Lower leg skin (tissue), 3 donors: ENCODE measurements at regions not wholly inside any gene's neighbourhood (a gene's known extent, or its start where the extent isn't known, plus 50 kb on each side); places are given as distances from the start of the nearest gene placed in this dataset.
"Not testable (repeated sequence)": the region's sequence is repeated elsewhere in the genome, so short reads cannot be mapped to it uniquely, and the experiment has no call there.

Experiments used
- POLR2A ChIP-seq, 2 donors: fragments of 450-650 bp; IDR thresholded peaks; one replicate each; pipeline ENCODE4 v1.6.1; 2016 to 2017; ENCODE audit warnings: antibody characterized with exemption in 2 of 2, mild to moderate bottlenecking in 1 of 2, moderate library complexity in 1 of 2
- TF ChIP-seq, protein P1 (sequence below), 3 donors: fragments of 450-650 bp; IDR thresholded peaks; one replicate each; pipeline ENCODE4 v1.5.1; 2016; ENCODE audit warnings: antibody characterized with exemption in 3 of 3, mild to moderate bottlenecking in 3 of 3, moderate library complexity in 2 of 3

DNA sequence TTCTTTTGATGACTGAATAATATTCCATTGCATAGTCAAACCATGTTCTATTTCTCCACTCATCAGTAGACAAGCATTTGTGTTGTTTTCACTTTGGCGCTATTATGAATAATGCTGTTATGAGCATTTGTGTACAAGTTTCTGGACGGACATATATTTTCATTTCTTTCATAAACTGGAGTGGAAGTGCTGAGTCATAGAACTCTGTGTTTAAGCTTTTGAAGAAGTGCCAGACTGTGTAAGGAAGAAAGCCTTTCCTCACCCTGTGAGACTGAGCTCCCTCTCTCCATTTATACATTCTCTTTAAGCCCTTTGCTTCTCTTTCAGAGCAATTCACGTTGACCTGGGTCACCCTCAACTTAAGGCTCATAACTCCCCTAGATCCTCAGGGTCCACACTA, 169.5 kb downstream of the OTOP1 start:
- TF ChIP-seq, protein P1, sequence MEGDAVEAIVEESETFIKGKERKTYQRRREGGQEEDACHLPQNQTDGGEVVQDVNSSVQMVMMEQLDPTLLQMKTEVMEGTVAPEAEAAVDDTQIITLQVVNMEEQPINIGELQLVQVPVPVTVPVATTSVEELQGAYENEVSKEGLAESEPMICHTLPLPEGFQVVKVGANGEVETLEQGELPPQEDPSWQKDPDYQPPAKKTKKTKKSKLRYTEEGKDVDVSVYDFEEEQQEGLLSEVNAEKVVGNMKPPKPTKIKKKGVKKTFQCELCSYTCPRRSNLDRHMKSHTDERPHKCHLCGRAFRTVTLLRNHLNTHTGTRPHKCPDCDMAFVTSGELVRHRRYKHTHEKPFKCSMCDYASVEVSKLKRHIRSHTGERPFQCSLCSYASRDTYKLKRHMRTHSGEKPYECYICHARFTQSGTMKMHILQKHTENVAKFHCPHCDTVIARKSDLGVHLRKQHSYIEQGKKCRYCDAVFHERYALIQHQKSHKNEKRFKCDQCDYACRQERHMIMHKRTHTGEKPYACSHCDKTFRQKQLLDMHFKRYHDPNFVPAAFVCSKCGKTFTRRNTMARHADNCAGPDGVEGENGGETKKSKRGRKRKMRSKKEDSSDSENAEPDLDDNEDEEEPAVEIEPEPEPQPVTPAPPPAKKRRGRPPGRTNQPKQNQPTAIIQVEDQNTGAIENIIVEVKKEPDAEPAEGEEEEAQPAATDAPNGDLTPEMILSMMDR (IDR thresholded peaks at IDR 0.05), result not testable (repeated sequence)
- not testable (repeated sequence) for TF ChIP-seq POLR2A (IDR thresholded peaks at IDR 0.05)
